T-helper 17 cell (primary cell): ENCODE measurements at regions not wholly inside any gene's neighbourhood (a gene's known extent, or its start where the extent isn't known, plus 50 kb on each side); places are given as distances from the start of the nearest gene placed in this dataset.

Experiments used
- ATAC-seq: fragments of 150-1000 bp; cut with Tn5 transposase; 2 replicates; pipeline ENCODE4 v1.10.0; 2021; ENCODE audit warnings: mild to moderate bottlenecking, moderate library complexity
- DNase-seq, 3 donors: peaks; one replicate each; pipeline versions ENCODE4 v3.0.0 to v3.0.0-alpha.2; 2020 to 2021
- H3K9me3 ChIP-seq: one replicate; pipeline ENCODE4 v1.7.0; 2013; ENCODE audit warnings: low read length, mild to moderate bottlenecking; ENCODE audit not compliant: control insufficient read depth, poor library complexity, severe bottlenecking
- H3K27ac Mint-ChIP-seq: one replicate; pipeline ENCODE4 v1.8.0; 2022; ENCODE audit warnings: mild to moderate bottlenecking, moderate library complexity, mixed read lengths
- H3K27me3 Mint-ChIP-seq: one replicate; pipeline ENCODE4 v1.8.0; 2022; ENCODE audit warnings: mixed read lengths
- H3K36me3 Mint-ChIP-seq: one replicate; pipeline ENCODE4 v1.8.0; 2022; ENCODE audit warnings: low read depth, mixed read lengths
- H3K4me1 Mint-ChIP-seq: one replicate; pipeline ENCODE4 v1.8.0; 2022; ENCODE audit warnings: mild to moderate bottlenecking, mixed read lengths
- H3K4me3 Mint-ChIP-seq: one replicate; pipeline ENCODE4 v1.8.0; 2022; ENCODE audit warnings: mild to moderate bottlenecking, moderate library complexity, mixed read lengths

DNA sequence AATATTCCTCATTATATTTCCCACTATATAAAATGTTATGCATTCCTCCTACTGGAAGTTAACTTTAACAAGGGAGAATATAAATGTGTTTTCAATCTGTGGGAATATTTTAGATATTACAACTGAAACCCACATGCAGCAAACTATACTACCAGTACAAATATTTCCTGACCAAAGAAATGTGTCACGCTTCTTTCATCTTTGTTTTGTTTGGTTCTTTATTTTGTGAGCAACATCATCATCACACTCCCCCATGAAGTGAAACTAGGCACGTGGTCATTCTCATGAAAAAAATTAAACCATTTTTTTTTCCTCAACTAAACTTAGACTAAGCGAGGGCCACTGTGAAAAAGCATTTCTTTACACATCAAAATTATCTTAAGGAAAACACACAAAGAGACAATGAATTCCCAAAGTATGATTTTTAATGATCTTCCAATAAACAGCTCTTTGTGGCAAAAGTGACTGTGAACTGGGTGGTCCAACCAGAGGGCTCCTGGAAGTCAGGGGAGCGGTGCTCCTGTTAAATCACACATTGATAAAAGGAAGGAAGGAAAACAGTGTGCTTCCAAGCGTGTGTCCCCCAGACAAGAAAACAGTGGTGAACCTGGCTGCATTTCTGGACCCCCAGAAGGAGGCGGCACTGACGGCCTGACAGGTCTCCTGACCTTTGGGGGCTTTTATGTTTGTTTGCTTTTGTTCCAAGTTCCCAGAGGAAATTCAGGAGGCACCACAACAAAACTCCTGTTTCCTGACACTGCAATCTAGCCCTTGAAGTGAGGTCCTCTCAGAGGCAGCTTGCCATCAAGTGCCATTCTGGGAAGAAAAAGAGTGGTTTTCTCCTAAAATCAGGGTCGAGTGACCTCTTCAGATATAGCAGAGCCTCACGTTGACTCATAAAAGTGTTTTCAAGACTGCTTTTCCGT is 166.8 kb upstream of the FOXQ1 start:
- DNase-seq (no peak), ATAC-seq (no peak)
- no peaks in the 10 kb centered on the region for H3K4me1 Mint-ChIP-seq
- no peak overlapping the region for H3K4me3 Mint-ChIP-seq
- H3K36me3 Mint-ChIP-seq, result no peaks in the 10 kb centered on the region
- no peak overlapping the region for H3K27ac Mint-ChIP-seq
- H3K27me3 Mint-ChIP-seq, result peaks cover 32% of the 10 kb centered on the region
- H3K9me3 ChIP-seq, result no peaks in the 10 kb centered on the region

- DNase-seq, result no peak
- ATAC-seq, result no peak
- H3K27ac Mint-ChIP-seq, result no peak overlapping the region
- H3K4me1 Mint-ChIP-seq, result no peaks in the 10 kb centered on the region
- H3K36me3 Mint-ChIP-seq, result no peaks in the 10 kb centered on the region
- peaks cover 23% of the 10 kb centered on the region for H3K27me3 Mint-ChIP-seq
- no peaks in the 10 kb centered on the region for H3K9me3 ChIP-seq
- no peak overlapping the region for H3K4me3 Mint-ChIP-seq
These were observed 168.2 kb upstream of the FOXQ1 start for GRCh38 chr6:1143655-1144054.

DNA sequence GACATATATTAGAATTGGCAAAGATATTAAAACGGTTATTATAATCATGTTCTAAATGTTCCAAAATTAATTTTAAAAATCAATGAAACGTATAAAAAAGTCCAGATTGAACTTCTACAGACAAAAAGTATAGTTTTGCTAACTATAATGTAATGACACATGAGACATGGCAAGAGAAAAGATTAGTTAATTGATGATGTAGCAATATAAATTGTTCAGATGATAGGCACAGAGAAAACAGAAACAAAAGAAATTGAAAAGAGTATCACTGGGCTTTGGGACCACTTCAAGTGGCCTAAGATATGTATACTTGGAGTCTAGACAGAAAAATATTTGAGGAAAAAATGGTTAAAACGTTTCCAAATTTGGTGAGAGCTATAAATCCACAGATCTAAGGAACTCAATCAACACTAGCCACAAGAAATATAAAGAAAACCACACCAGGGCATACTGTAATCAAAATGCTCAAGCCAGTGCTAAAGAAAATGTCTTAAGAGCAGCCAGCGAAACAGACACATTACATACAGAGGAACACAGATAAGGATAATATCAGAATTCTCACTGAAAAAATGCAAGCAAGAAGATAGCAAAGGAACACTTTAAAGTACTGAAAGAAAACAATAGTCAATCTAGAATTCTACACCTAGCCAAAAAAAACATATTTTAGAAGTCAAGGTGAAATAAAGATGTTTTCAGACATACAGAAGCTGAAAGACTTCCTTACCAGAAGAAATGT is 172.6 kb upstream of the FOXQ1 start:
- Mint-ChIP-seq H3K27ac (no peak overlapping the region), H3K4me3 (no peak overlapping the region), H3K36me3 (no peaks in the 10 kb centered on the region), H3K4me1 (no peaks in the 10 kb centered on the region), H3K27me3 (peaks cover 3% of the 10 kb centered on the region)
- DNase-seq (no peak), ATAC-seq (no peak)
- H3K9me3 ChIP-seq, result no peaks in the 10 kb centered on the region

GRCh38 chr6:1137849-1138248 is 174.0 kb upstream of the FOXQ1 start:
- Mint-ChIP-seq H3K36me3 (no peaks in the 10 kb centered on the region), H3K27me3 (peaks cover 8% of the 10 kb centered on the region), H3K4me3 (no peak overlapping the region), H3K27ac (no peak overlapping the region), H3K4me1 (no peaks in the 10 kb centered on the region)
- no peaks in the 10 kb centered on the region for H3K9me3 ChIP-seq
- no peak for DNase-seq
- no peak for ATAC-seq

- H3K9me3 ChIP-seq, result no peaks in the 10 kb centered on the region
- no peak overlapping the region for H3K4me3 Mint-ChIP-seq
- no peak for DNase-seq
- ATAC-seq, result no peak
- H3K27ac Mint-ChIP-seq, result no peak overlapping the region
- H3K36me3 Mint-ChIP-seq, result no peaks in the 10 kb centered on the region
- H3K27me3 Mint-ChIP-seq, result peaks cover 8% of the 10 kb centered on the region
- H3K4me1 Mint-ChIP-seq, result no peaks in the 10 kb centered on the region
These were observed 175.1 kb upstream of the FOXQ1 start for GRCh38 chr6:1136827-1137226.

DNA sequence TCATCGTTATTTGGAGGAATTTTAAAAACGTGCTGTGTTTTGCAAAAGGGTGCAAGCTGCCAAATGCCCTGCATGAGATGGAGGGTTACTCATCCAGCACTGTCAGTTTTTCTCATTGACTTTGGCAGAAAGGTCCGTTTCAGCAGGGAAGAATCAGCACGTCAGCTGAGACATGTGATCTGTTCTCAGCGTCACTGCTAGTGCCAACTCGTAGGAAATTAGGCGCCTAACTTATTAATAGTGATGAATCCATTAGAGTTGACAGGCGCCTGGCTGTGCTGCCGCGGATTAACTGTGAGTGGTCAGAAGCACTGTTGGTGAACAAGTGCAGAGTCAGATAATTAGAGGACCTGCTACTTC is 175.5 kb upstream of the FOXQ1 start:
- no peak for DNase-seq
- Mint-ChIP-seq H3K27ac (no peak overlapping the region), H3K4me3 (no peak overlapping the region), H3K36me3 (no peaks in the 10 kb centered on the region), H3K4me1 (peaks cover 2% of the 10 kb centered on the region), H3K27me3 (peaks cover 8% of the 10 kb centered on the region)
- H3K9me3 ChIP-seq, result no peaks in the 10 kb centered on the region
- no peak for ATAC-seq

DNA sequence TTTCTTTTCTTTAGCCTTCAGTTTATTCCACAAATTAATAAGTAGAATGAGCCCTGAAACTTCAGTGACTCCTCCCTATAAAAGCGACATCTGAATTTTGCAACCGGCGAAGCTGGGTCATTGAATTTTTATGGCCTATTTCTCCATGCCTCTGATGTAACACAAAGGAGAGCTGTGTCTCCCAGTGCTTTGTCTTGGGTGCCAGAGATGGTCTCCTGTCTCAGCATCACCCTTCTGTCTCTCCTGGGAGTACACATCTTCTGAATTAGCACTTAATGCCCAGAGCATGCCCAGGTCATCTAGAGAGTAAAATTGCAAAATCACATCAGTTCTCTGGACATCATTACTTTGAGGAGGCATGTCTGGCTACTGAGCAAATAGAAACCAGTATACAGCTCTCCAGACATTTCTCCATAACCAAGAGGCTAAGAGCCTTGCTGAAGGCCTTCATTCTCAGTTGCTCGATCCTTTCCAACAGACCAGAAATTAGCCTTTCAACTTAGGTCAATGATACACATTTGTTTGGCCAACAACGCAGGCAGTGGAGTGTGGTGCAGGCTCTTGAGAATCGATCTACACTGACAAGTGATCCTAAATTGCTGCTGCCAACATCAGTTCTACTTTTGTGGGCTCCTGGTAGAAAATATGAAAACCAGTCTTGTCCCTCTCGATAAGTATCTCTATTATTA is 176.0 kb upstream of the FOXQ1 start:
- H3K9me3 ChIP-seq, result no peaks in the 10 kb centered on the region
- Mint-ChIP-seq H3K27ac (no peak overlapping the region), H3K4me1 (peaks cover 2% of the 10 kb centered on the region), H3K4me3 (no peak overlapping the region), H3K27me3 (peaks cover 8% of the 10 kb centered on the region), H3K36me3 (no peaks in the 10 kb centered on the region)
- DNase-seq (no peak), ATAC-seq (no peak)

- no peaks in the 10 kb centered on the region for H3K9me3 ChIP-seq
- ATAC-seq (no peak), DNase-seq (no peak)
- Mint-ChIP-seq H3K27me3 (peaks cover 8% of the 10 kb centered on the region), H3K36me3 (no peaks in the 10 kb centered on the region), H3K4me1 (peaks cover 5% of the 10 kb centered on the region), H3K4me3 (no peak overlapping the region), H3K27ac (no peak overlapping the region)
These were observed 180.4 kb upstream of the FOXQ1 start for GRCh38 chr6:1131285-1132079.

DNA sequence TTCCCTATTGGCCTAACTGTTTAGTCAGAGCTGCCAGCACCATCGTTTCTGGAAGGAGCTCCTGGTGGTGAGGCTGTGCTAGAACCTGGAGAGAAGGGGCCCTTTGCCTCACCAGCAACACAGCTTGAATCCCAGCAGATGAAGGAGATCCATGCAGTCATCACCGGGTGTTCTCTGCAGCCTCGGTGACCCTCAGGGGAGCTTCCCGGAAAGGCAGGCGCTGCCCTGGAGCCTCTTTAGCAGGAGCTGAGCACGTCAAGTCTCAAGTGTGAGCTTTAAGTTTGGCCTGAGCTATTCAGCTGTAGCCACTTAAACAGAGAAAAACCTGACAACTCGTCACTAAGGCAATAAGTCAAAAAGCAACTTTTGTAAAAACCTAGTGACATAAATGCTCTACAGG is 181.2 kb upstream of the FOXQ1 start:
- Mint-ChIP-seq H3K27ac (no peak overlapping the region), H3K4me3 (no peak overlapping the region), H3K36me3 (no peaks in the 10 kb centered on the region), H3K4me1 (peaks cover 5% of the 10 kb centered on the region), H3K27me3 (peaks cover 14% of the 10 kb centered on the region)
- no peak for DNase-seq
- ATAC-seq, result no peak
- H3K9me3 ChIP-seq, result no peaks in the 10 kb centered on the region

- DNase-seq, result no peak
- peaks cover 9% of the 10 kb centered on the region for H3K27me3 Mint-ChIP-seq
- ATAC-seq, result no peak
- H3K27ac Mint-ChIP-seq, result no peak overlapping the region
- H3K9me3 ChIP-seq, result no peaks in the 10 kb centered on the region
- H3K36me3 Mint-ChIP-seq, result no peaks in the 10 kb centered on the region
- no peak overlapping the region for H3K4me3 Mint-ChIP-seq
- peaks cover 5% of the 10 kb centered on the region for H3K4me1 Mint-ChIP-seq
These were observed 182.8 kb upstream of the FOXQ1 start for GRCh38 chr6:1129131-1129530.

DNA sequence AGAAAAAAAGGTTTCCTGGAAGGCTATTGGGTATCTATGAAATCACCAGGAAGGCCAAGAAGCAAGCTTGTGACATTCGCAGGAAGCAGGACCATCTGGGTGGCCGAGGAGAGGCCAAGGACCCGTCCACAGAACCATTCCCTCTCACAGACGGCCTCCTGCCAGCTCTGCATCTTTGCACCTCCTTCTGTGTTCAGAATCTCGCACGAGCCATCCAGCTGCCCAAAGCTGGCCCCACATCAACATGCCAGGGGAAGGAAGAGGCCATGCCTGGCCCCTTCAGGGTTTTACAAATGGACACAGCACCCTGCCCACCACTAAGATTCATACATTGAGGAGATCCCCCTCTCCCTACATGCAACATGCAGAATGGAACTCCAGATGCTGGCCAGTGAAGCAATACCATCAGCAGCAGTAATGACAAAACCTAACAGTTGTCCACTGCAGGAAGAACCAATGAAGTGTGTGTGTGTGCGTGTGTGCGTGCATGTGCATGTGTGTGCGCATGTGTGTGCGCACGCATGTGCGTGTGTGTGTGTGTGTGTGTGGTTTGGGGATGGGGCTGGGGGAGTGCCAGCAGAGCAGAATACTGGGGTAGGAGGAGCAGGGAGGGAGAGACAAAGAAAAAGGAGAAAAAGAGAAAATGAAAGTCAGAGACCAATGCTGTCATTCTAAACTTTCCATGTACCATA is 184.2 kb upstream of the FOXQ1 start:
- H3K4me1 Mint-ChIP-seq, result peaks cover 5% of the 10 kb centered on the region
- DNase-seq (no peak), ATAC-seq (no peak)
- H3K36me3 Mint-ChIP-seq, result no peaks in the 10 kb centered on the region
- H3K4me3 Mint-ChIP-seq, result no peak overlapping the region
- H3K27ac Mint-ChIP-seq, result no peak overlapping the region
- no peaks in the 10 kb centered on the region for H3K9me3 ChIP-seq
- H3K27me3 Mint-ChIP-seq, result peaks cover 11% of the 10 kb centered on the region

DNA sequence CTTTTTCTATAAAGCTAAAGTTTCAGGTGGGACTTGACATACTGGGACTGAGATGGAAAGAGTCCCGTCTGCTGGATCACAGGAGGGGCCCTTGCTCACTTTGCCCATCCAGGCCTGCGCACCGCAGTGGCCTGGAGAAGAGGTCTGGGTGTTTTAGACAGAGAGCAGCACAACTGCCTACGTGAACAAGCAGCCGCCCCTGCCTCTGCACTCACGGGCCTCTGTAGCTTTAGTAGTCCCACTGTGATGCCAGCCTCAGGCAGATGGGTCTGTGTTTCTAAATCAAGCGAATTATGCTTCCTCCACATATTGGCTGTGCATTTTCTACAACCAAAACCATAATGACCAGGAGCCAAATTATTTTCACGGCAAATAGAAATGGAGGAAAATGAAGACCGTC is 184.8 kb upstream of the FOXQ1 start:
- Mint-ChIP-seq H3K36me3 (no peaks in the 10 kb centered on the region), H3K4me1 (peaks cover 5% of the 10 kb centered on the region), H3K27ac (no peak overlapping the region), H3K27me3 (peaks cover 15% of the 10 kb centered on the region), H3K4me3 (no peak overlapping the region)
- ATAC-seq (no peak), DNase-seq (no peak)
- no peaks in the 10 kb centered on the region for H3K9me3 ChIP-seq
